ENCODE measurements at regions not wholly inside any gene's neighbourhood (a gene's known extent, or its start where the extent isn't known, plus 50 kb on each side); places are given as distances from the start of the nearest gene placed in this dataset.

- TF ChIP-seq EZH2 (IDR thresholded peaks at IDR 0.05; ENCODE audit: insufficient read depth, poor library complexity, severe bottlenecking) (no peak), EZH2phosphoT487 (IDR thresholded peaks at IDR 0.05; ENCODE audit: insufficient read depth, low read depth) (no peak)
Measured at GRCh38 chr4:152256996-152257395, 278.9 kb downstream of the FBXW7 start.

Measured in GM23248 (cell line).